ENCODE measurements at regions not wholly inside any gene's neighbourhood (a gene's known extent, or its start where the extent isn't known, plus 50 kb on each side); places are given as distances from the start of the nearest gene placed in this dataset.

DNA sequence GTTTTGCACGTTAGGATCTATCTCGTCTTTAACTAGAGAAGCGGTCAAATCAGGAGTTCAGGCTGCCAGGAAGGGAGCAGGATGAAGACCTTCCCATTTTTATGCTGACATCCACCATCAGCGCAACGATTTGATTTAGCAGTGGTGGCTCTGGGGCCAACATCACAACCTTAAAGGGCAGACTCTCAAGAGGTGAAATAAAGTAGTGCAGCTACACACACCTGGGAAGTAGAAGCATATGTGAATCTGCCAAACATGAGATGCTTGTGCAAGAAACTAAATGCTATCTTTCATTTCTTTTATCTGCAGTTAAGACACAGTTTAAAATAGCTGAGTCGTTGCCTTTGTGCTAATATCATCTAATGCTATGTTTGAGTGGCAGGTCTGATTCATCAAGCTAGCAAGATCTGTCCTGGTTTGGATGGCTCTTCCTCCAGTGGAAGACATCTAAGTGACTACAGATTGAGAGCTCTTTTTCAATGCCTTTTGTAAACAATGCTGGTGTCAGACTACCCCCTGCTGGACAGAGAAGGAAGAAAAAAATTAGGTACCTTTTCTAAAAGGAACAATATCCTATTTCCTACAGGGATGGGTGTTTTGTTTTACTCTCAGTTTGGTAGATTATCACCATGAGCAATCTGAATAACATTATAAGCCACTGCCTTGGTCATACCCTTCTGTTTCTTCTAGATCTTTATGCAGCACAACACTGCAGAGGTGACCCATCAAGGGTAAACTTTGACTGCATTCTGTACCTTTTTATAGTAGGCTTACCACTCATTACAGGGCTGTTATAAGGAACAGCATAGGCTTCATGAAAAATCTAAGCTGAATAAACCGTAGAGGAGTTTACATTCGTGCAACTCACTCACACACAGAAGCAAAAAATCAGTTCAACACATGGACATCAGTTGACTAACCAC is 171.6 kb upstream of the FBXL4 start (continued):
- TF ChIP-seq, protein P1, sequence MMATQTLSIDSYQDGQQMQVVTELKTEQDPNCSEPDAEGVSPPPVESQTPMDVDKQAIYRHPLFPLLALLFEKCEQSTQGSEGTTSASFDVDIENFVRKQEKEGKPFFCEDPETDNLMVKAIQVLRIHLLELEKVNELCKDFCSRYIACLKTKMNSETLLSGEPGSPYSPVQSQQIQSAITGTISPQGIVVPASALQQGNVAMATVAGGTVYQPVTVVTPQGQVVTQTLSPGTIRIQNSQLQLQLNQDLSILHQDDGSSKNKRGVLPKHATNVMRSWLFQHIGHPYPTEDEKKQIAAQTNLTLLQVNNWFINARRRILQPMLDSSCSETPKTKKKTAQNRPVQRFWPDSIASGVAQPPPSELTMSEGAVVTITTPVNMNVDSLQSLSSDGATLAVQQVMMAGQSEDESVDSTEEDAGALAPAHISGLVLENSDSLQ (IDR thresholded peaks at IDR 0.05), result peak; percentile 11; the same call in 1 of the 2 replicates
- TF ChIP-seq HDAC2 (IDR thresholded peaks at IDR 0.05), result no peak
- no peak for TF ChIP-seq TAF15 (IDR thresholded peaks at IDR 0.05; ENCODE audit: low read depth, low read length)
- TF ChIP-seq HSF4 (CRISPR knock-in tag; IDR thresholded peaks at IDR 0.05; ENCODE audit: borderline replicate concordance), result no peak

DNA sequence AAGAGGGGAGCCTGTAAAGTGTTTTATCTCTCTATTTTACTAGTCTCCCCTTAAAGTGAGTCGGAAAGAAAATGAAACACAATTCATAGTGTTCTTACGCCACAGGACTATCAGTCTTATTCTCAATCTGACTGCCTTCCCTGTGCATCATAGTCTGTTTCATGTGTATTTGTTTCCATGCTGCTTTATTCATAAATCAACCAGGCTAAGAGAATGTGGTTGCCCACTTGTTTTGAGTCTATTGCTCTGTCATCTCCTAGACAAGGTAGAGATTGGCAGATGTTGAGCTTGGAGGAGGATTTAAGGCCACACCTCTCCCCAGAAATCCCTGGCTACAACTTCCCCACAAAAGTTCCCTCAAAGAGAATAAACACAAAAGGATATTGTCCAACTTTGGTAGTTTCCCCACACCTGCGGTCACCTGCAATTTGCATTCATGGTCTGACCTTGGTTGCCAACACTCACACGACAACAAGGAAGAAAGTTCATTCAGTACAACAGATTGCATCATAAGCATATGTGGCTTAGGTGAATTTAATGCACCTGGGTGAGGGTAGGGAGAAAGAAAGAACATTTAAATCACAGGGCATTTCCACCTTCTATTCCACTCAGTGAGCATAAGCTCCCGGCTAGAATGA is 167.1 kb upstream of the FBXL4 start:
- Histone ChIP-seq H3K9me1 (ENCODE audit: control insufficient read depth, insufficient read depth, low read length) (no peaks in the 10 kb centered on the region), H3K27me3 (ENCODE audit: control insufficient read depth in 2 of 2, insufficient read depth in 2 of 2, low read length in 2 of 2) (no peaks in the 10 kb centered on the region), H3K4me1 (replicated peaks in 1 of 2; ENCODE audit: control insufficient read depth in 2 of 2, insufficient read depth in 2 of 2, low read length in 2 of 2) (no peaks in the 10 kb centered on the region), H3K27ac (ENCODE audit: extremely low read depth, low read depth, low read length) (no peak overlapping the region), H2AFZ (ENCODE audit: low read depth, low read length) (no peak overlapping the region), H3K36me3 (ENCODE audit: control insufficient read depth, insufficient read depth, low read length) (no peaks in the 10 kb centered on the region), H3K4me2 (ENCODE audit: insufficient read depth, low read length) (no peak overlapping the region), H3K9ac (ENCODE audit: insufficient read depth in 1 of 2, low read depth in 2 of 2, low read length in 2 of 2) (no peak overlapping the region), H3K4me3 (no peak overlapping the region), H4K20me1 (replicated peaks; ENCODE audit: control insufficient read depth, insufficient read depth, low read length) (no peaks in the 10 kb centered on the region), H3K9me3 (replicated peaks; ENCODE audit: control insufficient read depth, insufficient read depth, low read depth, low read length) (no peaks in the 10 kb centered on the region), H3K79me2 (ENCODE audit: control insufficient read depth, insufficient read depth, low read length) (no peaks in the 10 kb centered on the region)
- ATAC-seq (no peak), FAIRE-seq (no peak), DNase-seq (ENCODE audit: extremely low read depth in 1 of 4, low spot score in 3 of 4) (no peak)
- ChIA-PET CTCF (ENCODE audit: low intra/inter-chr PET ratio) (no interaction called here), POLR2A (interaction anchor here (0.6 kb wide), 1 partner anchor 57 kb away, joined by 3 read pairs; no protein-coding TSS in a partner anchor)
- intact Hi-C loops (cut with micrococcal nuclease) (loop anchor here (5.0 to 10.0 kb wide), 3 partner anchors 268 to 1720 kb away; no protein-coding TSS in a partner anchor), in situ Hi-C loops (cut with MboI) (no loop called here)
- no TSS peak for BruUV-seq (replicated peaks)
- TF ChIP-seq MAFF (IDR thresholded peaks at IDR 0.05; ENCODE audit: low read length) (no peak), ZNF589 (CRISPR knock-in tag; IDR thresholded peaks at IDR 0.05; ENCODE audit: low read depth) (no peak), TRIM24 (IDR thresholded peaks at IDR 0.05) (no peak), HNRNPK (IDR thresholded peaks at IDR 0.05; ENCODE audit: low read depth, low read length, poor library complexity, severe bottlenecking) (no peak), PHB2 (IDR thresholded peaks at IDR 0.05; ENCODE audit: low read depth) (no peak)
- 0% methylated on average over 5 of the region's 5 CpGs for WGBS (ENCODE audit: insufficient coverage, low coverage, missing lambda C conversion rate)

Data from K562 (cell line).